ENCODE measurements at regions not wholly inside any gene's neighbourhood (a gene's known extent, or its start where the extent isn't known, plus 50 kb on each side); places are given as distances from the start of the nearest gene placed in this dataset.
"Not testable (repeated sequence)": the region's sequence is repeated elsewhere in the genome, so short reads cannot be mapped to it uniquely, and the experiment has no call there.

DNA sequence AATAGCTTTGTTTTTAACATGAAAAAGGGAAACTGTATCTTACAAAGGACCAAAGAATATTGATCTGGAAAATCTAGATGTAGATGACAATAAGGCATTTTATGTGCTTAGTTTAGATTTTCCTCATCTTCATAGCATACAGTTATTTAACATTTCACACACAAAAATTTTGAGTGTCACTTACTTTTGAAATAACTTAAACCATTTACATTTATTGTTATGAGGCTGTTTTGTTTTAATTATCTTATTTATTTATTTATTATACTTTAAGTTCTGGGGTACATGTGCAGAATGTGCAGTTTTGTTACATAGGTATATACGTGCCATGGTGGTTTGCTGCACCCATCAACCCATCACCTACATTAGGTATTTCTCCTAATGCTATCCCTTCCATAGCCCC lies 1042.9 kb upstream of the NOVA1 start:
- TF ChIP-seq ZNF830 (tag by site-specific recombination; IDR thresholded peaks at IDR 0.05; ENCODE audit: low read depth); CTCF (tag by site-specific recombination; IDR thresholded peaks at IDR 0.05): not testable (repeated sequence)
- TF ChIP-seq, protein P1, sequence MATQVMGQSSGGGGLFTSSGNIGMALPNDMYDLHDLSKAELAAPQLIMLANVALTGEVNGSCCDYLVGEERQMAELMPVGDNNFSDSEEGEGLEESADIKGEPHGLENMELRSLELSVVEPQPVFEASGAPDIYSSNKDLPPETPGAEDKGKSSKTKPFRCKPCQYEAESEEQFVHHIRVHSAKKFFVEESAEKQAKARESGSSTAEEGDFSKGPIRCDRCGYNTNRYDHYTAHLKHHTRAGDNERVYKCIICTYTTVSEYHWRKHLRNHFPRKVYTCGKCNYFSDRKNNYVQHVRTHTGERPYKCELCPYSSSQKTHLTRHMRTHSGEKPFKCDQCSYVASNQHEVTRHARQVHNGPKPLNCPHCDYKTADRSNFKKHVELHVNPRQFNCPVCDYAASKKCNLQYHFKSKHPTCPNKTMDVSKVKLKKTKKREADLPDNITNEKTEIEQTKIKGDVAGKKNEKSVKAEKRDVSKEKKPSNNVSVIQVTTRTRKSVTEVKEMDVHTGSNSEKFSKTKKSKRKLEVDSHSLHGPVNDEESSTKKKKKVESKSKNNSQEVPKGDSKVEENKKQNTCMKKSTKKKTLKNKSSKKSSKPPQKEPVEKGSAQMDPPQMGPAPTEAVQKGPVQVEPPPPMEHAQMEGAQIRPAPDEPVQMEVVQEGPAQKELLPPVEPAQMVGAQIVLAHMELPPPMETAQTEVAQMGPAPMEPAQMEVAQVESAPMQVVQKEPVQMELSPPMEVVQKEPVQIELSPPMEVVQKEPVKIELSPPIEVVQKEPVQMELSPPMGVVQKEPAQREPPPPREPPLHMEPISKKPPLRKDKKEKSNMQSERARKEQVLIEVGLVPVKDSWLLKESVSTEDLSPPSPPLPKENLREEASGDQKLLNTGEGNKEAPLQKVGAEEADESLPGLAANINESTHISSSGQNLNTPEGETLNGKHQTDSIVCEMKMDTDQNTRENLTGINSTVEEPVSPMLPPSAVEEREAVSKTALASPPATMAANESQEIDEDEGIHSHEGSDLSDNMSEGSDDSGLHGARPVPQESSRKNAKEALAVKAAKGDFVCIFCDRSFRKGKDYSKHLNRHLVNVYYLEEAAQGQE (tag by site-specific recombination; IDR thresholded peaks at IDR 0.05): not testable (repeated sequence)

All from HEK293 (cell line).